CD14-positive monocyte (primary cell): ENCODE measurements at regions not wholly inside any gene's neighbourhood (a gene's known extent, or its start where the extent isn't known, plus 50 kb on each side); places are given as distances from the start of the nearest gene placed in this dataset.

Experiments
- DNase-seq, 3 donors: peaks; one replicate each; pipeline ENCODE4 v3.0.0-alpha.2; 2011 to 2022
- H2AFZ ChIP-seq: 2 replicates; pipeline ENCODE4 v1.6.0; 2012; ENCODE audit warnings: mild to moderate bottlenecking, low read depth, low read length, inconsistent platforms; ENCODE audit not compliant: insufficient read depth, poor library complexity, severe bottlenecking
- H3K27ac ChIP-seq, 2 donors: 1 replicate in 1 of 2; 2 replicates in 1 of 2; pipeline ENCODE4 v1.5.1; 2012 to 2013; ENCODE audit warnings: low read length in 2 of 2, control low read depth in 1 of 2, inconsistent platforms in 1 of 2, low read depth in 1 of 2, mild to moderate bottlenecking in 1 of 2
- H3K27me3 ChIP-seq, 2 donors: one replicate each; pipeline versions ENCODE4 v1.6.0 to v1.6.1; 2011 to 2013; ENCODE audit warnings: low read length in 2 of 2; ENCODE audit not compliant: control insufficient read depth in 2 of 2, insufficient read depth in 2 of 2
- H3K36me3 ChIP-seq, 2 donors: replicated peaks in 1 of 2; 1 replicate in 1 of 2; 2 replicates in 1 of 2; pipeline versions ENCODE4 v1.5.1 to v1.6.1; 2012 to 2013; ENCODE audit warnings: low read length in 2 of 2, control low read depth in 1 of 2, inconsistent platforms in 1 of 2, mild to moderate bottlenecking in 1 of 2; ENCODE audit not compliant: insufficient read depth in 2 of 2, control insufficient read depth in 1 of 2
- H3K4me1 ChIP-seq, 2 donors: 1 replicate in 1 of 2; 2 replicates in 1 of 2; pipeline versions ENCODE4 v1.5.1 to v1.6.1; 2012 to 2013; ENCODE audit warnings: low read length in 2 of 2, control low read depth in 1 of 2, inconsistent platforms in 1 of 2, mild to moderate bottlenecking in 1 of 2, moderate library complexity in 1 of 2; ENCODE audit not compliant: insufficient read depth in 2 of 2, control insufficient read depth in 1 of 2
- H3K4me2 ChIP-seq: replicated peaks from 2 replicates; pipeline ENCODE3; 2012; ENCODE audit warnings: low read length, moderate library complexity, mild to moderate bottlenecking; ENCODE audit not compliant: poor library complexity, severe bottlenecking; ENCODE audit errors: extremely low read depth
- H3K4me3 ChIP-seq, 3 experiments: fragments of 200-600 bp in 1 of 3; sonication (generic) in 1 of 3; replicated peaks in 1 of 3; 1 replicate in 2 of 3; 2 replicates in 1 of 3; pipeline ENCODE4 v1.5.1; 2011 to 2013; ENCODE audit warnings: low read length in 3 of 3, mild to moderate bottlenecking in 3 of 3, control low read depth in 2 of 3, low read depth in 2 of 3, inconsistent platforms in 1 of 3, moderate library complexity in 1 of 3
- H3K79me2 ChIP-seq: 2 replicates; pipeline ENCODE4 v1.6.0; 2012; ENCODE audit warnings: mild to moderate bottlenecking, control low read depth, inconsistent platforms, low read length, moderate library complexity; ENCODE audit not compliant: insufficient read depth
- H3K9ac ChIP-seq: 2 replicates; pipeline ENCODE4 v1.6.0; 2017; ENCODE audit warnings: low read length, mild to moderate bottlenecking; ENCODE audit not compliant: insufficient read depth, poor library complexity, severe bottlenecking
- H3K9me3 ChIP-seq, 2 donors: replicated peaks in 1 of 2; 1 replicate in 1 of 2; 2 replicates in 1 of 2; pipeline versions ENCODE4 v1.5.1 to v1.6.1; 2012 to 2013; ENCODE audit warnings: low read length in 2 of 2, control low read depth in 1 of 2; ENCODE audit not compliant: control insufficient read depth in 1 of 2, insufficient read depth in 1 of 2
- H4K20me1 ChIP-seq: 2 replicates; pipeline ENCODE4 v1.6.0; 2012; ENCODE audit warnings: mild to moderate bottlenecking, low read length, control low read depth, moderate library complexity; ENCODE audit not compliant: insufficient read depth
- H3K27ac Mint-ChIP-seq, 7 donors: one replicate each; pipeline ENCODE4 v1.8.0; 2020; ENCODE audit warnings: mild to moderate bottlenecking in 7 of 7, mixed read lengths in 7 of 7, moderate library complexity in 6 of 7, inconsistent platforms in 2 of 7
- H3K27me3 Mint-ChIP-seq, 3 donors: one replicate each; pipeline ENCODE4 v1.8.0; 2021 to 2022; ENCODE audit warnings: low read depth in 3 of 3, mild to moderate bottlenecking in 3 of 3, mixed read lengths in 3 of 3, moderate library complexity in 3 of 3, inconsistent platforms in 1 of 3
- H3K36me3 Mint-ChIP-seq, 2 donors: one replicate each; pipeline ENCODE4 v1.8.0; 2020; ENCODE audit warnings: mixed read lengths in 2 of 2, inconsistent platforms in 1 of 2, mild to moderate bottlenecking in 1 of 2
- H3K4me1 Mint-ChIP-seq: one replicate; pipeline ENCODE4 v1.8.0; 2020; ENCODE audit warnings: mild to moderate bottlenecking, mixed read lengths
- H3K4me3 Mint-ChIP-seq, 2 donors: one replicate each; pipeline ENCODE4 v1.8.0; 2020; ENCODE audit warnings: mild to moderate bottlenecking in 2 of 2, mixed read lengths in 2 of 2, moderate library complexity in 1 of 2
- H3K9me3 Mint-ChIP-seq, 7 donors: one replicate each; pipeline ENCODE4 v1.8.0; 2020 to 2022; ENCODE audit warnings: mixed read lengths in 7 of 7, mild to moderate bottlenecking in 6 of 7, moderate library complexity in 6 of 7, inconsistent platforms in 2 of 7
- CTCF ChIP-seq: fragments of 200-600 bp; IDR thresholded peaks from one replicate; pipeline ENCODE4 v1.8.0; 2022; ENCODE audit warnings: antibody characterized with exemption, mild to moderate bottlenecking
- WGBS: methylation state at CpG from one replicate; pipeline ENCODE4 v1.1.5; 2013; ENCODE audit warnings: missing lambda C conversion rate; ENCODE audit not compliant: insufficient coverage; 5-methylcytosine and 5-hydroxymethylcytosine counted together
- intact Hi-C, 2 donors: fragments of 100-400 bp; cut with micrococcal nuclease; formaldehyde crosslinking; loops; one replicate each; pipeline versions ENCODE4 v1.15.0 to v1.15.1; 2023

- H4K20me1 ChIP-seq: no peaks in the 10 kb centered on the region
- Mint-ChIP-seq H3K4me1 (no peaks in the 10 kb centered on the region), H3K27ac (peak overlapping the region in 1 of 7 donors; percentile 25), H3K9me3 (peaks cover 0 to 17% (median 6%) of the 10 kb centered on the region in 7 donors), H3K4me3 (no peak overlapping the region), H3K27me3 (no peaks in the 10 kb centered on the region), H3K36me3 (no peaks in the 10 kb centered on the region)
- H3K27me3 ChIP-seq: no peaks in the 10 kb centered on the region
- H3K4me3 ChIP-seq: no peak overlapping the region
- 100% methylated on average over 2 of the region's 4 CpGs for WGBS
- no peak for TF ChIP-seq CTCF
- DNase-seq: no peak
- H3K36me3 ChIP-seq: no peaks in the 10 kb centered on the region
- H3K4me1 ChIP-seq: no peaks in the 10 kb centered on the region
- H3K9me3 ChIP-seq: peaks cover 7 to 11% of the 10 kb centered on the region in 2 donors
- no peak overlapping the region for H3K9ac ChIP-seq
- H3K27ac ChIP-seq: no peak overlapping the region
- no peaks in the 10 kb centered on the region for H3K79me2 ChIP-seq
- H2AFZ ChIP-seq: no peak overlapping the region
- intact Hi-C loops: no loop called here
- H3K4me2 ChIP-seq: no peak overlapping the region
Measured at GRCh38 chr18:44198612-44199284, 481.9 kb upstream of the SETBP1 start.

GRCh38 chr18:44213293-44213692, 467.4 kb upstream of the SETBP1 start:
- H3K9me3 Mint-ChIP-seq: peaks cover 0 to 4% (median 0%) of the 10 kb centered on the region in 7 donors
- no peaks in the 10 kb centered on the region for H3K36me3 Mint-ChIP-seq
- H3K79me2 ChIP-seq: no peaks in the 10 kb centered on the region
- no peaks in the 10 kb centered on the region for H3K9me3 ChIP-seq
- H4K20me1 ChIP-seq: no peaks in the 10 kb centered on the region
- H3K4me3 ChIP-seq: no peak overlapping the region
- H3K27ac Mint-ChIP-seq: no peak overlapping the region
- H3K4me3 Mint-ChIP-seq: no peak overlapping the region
- no peak overlapping the region for H3K9ac ChIP-seq
- no peak overlapping the region for H3K27ac ChIP-seq
- DNase-seq: no peak
- no peak for TF ChIP-seq CTCF
- H3K36me3 ChIP-seq: no peaks in the 10 kb centered on the region
- intact Hi-C loops: no loop called here
- no peaks in the 10 kb centered on the region for H3K27me3 ChIP-seq
- WGBS: no CpG with 5 or more reads among the region's 1 CpG
- no peak overlapping the region for H3K4me2 ChIP-seq
- no peaks in the 10 kb centered on the region for H3K4me1 ChIP-seq
- no peaks in the 10 kb centered on the region for H3K27me3 Mint-ChIP-seq
- H2AFZ ChIP-seq: no peak overlapping the region
- no peaks in the 10 kb centered on the region for H3K4me1 Mint-ChIP-seq
